Activated naive CD4-positive, alpha-beta T cell treated with Interleukin-2 at 50 U/mL for 16 hours (primary cell): ENCODE measurements at regions not wholly inside any gene's neighbourhood (a gene's known extent, or its start where the extent isn't known, plus 50 kb on each side); places are given as distances from the start of the nearest gene placed in this dataset.

Experiments used
- DNase-seq: peaks from one replicate; pipeline ENCODE4 v3.0.0-alpha.2; 2020

DNA sequence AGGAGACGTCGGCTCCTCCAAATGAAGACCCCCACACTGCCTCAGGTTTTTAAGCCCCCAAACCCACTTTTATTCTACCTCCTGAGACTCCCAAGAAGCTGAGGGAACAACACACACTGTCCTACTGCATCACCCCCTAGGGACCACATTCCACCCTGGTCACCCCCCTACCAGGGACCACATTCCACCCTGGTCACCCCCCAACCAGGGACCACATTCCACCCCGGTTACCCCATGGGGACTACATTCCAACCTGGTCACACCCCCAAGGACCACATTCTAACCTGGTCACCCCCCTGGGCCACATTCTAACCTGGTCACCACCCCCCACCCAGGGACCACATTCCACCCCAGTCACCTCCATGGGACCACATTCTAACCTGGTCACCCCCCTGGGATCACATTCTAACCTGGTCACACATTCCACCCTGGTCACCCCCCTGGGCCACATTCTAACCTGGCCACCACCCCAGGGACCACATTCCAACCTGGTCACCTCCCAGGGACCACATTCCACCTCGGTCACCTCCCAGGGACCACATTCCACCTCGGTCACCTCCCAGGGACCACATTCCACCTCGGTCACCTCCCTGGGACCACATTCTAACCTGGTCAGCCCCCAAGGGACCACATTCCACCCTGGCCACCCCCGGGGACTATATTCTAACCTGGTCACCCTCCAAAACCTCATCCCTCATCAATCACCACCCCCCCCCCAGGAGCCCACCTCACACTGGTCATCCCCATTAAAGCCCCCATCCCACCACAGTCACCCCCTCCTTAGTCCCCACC lies 587.6 kb downstream of the NPHP4 start:
- no peak for DNase-seq

DNA sequence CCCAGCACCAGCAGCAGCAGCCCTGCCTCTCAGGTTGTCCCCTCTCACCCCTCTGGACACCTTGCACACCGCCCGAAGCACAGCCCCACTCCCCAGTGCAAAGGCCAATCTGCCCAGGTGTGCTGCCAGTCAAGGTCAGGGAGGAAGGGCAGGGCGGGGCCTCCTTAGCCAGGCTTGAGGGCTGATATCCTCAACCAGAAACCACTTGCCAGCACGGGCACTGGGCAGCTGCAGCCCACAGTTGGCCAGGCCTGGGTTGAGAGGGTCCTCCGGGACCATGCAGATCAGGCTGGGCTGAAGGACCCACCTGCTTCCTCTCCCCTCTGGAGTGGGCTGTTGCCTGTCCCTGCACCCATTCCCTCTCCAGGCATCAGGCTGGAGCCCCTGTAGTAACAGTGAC lies 588.3 kb downstream of the NPHP4 start:
- no peak for DNase-seq

DNA sequence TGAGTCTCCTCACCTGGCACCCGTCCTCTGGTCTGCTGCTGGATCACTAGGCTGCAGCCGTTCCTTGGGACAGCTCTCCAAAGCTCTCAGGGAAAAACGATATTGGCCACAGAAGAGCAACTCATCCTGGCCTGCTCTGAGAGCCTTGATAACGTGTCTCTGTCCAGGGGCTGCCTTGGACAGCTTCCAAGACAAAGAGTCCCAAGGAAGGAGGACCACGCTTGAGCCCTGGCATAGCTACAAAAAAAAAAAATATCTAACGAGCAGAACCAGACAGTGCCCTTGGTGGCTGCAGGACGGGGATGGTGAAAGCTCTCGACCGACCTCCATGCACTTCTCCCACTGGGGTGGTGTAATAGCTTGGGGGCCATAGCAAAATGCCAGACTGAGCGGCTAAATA lies 589.6 kb downstream of the NPHP4 start:
- no peak for DNase-seq

- DNase-seq, result no peak
These were observed 592.5 kb downstream of the NPHP4 start for GRCh38 chr1:5399771-5400170.

GRCh38 chr1:5396593-5396992 lies 595.6 kb downstream of the NPHP4 start:
- DNase-seq, result no peak

DNA sequence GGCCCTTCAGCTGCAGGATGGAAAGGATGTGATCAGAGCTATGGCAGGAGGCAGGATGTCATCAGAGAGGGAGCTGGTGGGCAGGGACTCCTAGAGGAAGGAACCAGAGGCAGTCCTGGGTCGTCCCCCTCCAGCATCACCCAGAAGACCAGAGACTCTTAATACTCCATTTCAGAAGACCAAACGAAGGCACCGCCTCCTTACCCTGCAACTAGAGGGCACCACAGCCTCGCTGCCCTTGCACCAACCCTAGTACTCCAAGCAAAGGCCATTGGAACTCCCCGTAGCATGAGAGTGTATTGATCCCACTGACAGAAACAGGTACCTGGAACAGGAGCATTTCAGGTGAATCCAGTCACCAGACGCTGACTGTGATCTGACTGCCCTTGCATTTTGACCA lies 598.1 kb downstream of the NPHP4 start:
- DNase-seq, result no peak

DNA sequence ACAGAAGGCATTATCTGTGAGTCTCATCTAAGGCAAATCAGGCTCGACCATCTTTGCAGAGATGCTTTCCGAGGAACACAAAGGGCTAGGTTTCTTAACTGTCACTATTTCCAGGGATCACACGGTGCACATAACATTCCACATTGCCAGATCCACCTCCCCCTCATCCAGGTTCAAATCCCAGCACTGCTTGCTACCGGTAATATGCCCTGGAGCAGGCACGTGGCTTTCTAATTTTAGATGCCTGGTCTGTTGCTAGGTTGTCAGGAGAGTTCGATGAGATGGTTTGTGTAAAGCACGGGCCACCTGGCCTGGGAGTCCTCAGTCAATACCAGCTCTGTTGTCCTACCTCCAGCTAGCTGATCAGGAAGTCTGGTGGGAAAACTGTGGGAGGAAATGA lies 598.6 kb downstream of the NPHP4 start:
- no peak for DNase-seq

GRCh38 chr1:5393146-5393545 lies 599.1 kb downstream of the NPHP4 start:
- no peak for DNase-seq

GRCh38 chr1:5391725-5392124 lies 600.5 kb downstream of the NPHP4 start:
- no peak for DNase-seq

GRCh38 chr1:5390504-5390903 lies 601.7 kb downstream of the NPHP4 start:
- DNase-seq, result no peak

- no peak for DNase-seq
These were observed 602.9 kb downstream of the NPHP4 start for GRCh38 chr1:5389101-5389885.

- DNase-seq, result no peak
These were observed 603.6 kb downstream of the NPHP4 start for GRCh38 chr1:5388622-5389021.

DNA sequence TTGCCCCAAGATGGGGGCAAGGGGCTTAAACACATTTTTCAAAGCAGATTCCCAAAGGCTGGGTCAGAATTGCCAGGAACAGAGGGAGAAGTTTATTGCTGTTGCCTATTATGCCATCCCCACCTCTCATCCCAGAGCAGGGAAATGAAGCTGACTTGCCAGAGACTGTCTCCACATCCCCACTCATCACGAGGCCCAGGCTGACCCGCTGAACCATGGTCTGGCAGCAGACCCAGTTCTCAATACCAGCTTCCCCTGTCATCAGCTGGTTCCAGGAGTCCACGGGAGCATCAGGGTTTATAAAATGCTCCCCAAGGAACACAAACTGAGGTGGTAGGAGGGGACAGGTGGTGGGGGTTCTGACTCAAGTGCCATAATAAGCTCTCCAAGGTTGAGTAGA lies 605.9 kb downstream of the NPHP4 start:
- no peak for DNase-seq

DNA sequence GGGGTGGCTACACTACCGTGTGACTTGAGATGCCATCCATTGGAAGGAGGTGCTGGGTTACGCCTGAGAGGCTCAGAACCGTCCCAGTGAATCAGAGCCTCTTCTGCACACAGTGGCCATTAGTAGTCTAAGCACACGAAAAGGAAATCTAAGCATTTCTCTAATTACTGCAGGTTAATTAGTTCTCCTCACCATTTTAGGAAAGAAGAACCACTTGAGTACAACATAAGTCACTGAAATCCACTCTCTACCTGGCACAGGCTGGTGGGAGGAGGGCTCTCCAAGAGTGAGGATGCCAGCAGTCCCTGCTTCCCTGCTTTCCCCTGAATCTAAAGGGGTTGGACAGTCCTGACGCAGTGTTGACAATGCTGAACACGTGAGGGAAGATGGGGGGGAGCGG lies 606.3 kb downstream of the NPHP4 start:
- no peak for DNase-seq

DNA sequence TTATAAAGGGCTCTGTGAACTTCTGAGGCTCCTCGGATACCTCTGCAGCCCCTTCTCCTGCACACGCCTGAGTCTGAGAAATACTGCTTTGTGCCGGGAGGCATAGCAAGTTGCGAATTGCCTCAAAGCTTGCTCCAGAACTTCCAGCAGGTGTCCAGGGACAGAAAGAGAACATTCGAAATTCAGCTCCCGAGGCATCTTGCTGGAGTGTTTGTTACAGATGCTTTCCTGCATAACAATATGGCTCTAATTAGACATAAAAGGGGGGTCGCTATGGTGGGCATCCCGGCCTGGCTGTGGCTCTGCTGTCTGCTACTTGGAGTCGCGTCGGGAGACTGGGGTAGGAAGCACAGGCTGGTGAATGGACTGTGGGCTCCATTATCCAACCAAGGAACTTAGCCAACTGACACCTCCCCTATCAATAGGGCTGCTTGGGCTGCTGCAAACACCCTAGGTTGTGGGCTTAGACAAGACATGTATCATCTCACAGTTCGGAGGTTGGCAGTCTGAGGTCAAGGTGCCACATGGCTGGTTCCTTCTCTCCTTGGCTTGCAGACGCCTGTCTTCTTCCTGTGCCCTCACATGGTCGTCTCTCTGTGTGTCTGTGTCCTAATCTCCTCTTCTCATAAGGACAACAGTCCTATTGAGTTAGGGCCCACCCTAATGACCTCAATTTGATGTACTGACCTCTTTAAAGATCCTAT lies 607.0 kb downstream of the NPHP4 start:
- no peak for DNase-seq

- no peak for DNase-seq
These were observed 610.7 kb downstream of the NPHP4 start for GRCh38 chr1:5381491-5381890.

- DNase-seq, result no peak
These were observed 613.0 kb downstream of the NPHP4 start for GRCh38 chr1:5379176-5379759.

- DNase-seq, result no peak
These were observed 615.5 kb downstream of the NPHP4 start for GRCh38 chr1:5376538-5377247.

DNA sequence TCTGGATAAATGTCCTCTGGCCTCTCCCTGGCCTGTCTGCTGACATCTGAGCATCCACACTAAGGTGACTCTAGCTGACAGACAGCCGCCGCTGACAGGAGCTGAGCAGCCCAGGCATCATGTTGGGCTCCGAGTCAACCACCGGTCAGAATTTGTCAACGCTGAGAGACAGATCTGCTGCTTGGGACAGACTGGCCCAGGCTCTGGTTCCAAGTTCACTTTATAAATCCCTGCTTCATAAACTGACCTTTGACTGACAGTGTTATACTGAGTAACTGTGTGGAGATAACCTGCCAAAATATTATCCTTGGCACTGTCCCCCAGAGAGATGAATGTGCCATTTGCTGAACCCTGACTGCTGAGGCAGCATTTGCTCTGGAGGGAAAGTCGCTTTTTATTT lies 616.7 kb downstream of the NPHP4 start:
- no peak for DNase-seq

DNA sequence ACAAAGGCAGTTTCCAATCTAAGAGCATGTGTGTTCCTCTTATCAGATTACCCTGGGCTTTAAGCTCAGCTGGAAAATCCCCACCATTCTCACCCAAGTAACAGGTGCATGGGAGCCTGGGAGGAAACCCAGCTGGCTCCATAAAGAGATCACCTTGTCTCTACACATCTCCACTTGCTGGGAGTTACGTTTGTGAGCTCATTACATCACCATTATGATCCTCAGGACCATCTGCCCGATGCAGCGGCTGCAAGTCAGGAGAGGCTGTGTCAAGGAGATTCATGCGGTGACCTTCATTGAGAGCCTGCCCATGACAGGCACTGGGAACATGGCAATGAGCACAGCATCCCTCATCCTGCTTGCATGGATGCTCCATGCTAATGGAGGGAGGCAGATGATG lies 618.0 kb downstream of the NPHP4 start:
- no peak for DNase-seq

- DNase-seq, result no peak
These were observed 618.9 kb downstream of the NPHP4 start for GRCh38 chr1:5373281-5373680.

- no peak for DNase-seq
These were observed 621.0 kb downstream of the NPHP4 start for GRCh38 chr1:5371270-5371669.

DNA sequence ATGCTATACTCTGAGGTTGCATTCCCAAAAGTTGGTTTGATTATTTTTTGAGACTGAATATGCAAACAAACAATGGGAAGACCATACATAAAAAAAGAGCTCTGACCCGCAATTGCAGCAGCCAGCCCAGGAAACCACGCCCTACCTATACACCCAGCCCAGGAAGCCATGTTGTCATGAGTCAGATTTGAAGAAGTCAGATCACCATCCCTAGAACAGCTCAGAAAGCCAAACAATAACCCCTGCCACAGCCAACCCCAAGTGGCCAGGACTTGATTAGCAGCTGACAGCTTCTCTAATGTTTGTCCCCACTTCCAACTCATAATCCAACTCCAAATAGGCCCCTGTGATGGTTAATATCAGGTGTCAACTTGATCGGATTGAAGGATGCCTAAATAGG lies 621.9 kb downstream of the NPHP4 start:
- peak; percentile 15 for DNase-seq
